ENCODE measurements at regions not wholly inside any gene's neighbourhood (a gene's known extent, or its start where the extent isn't known, plus 50 kb on each side); places are given as distances from the start of the nearest gene placed in this dataset.

- H3K4me3 ChIP-seq = no peak overlapping the region
- in situ Hi-C loops (cut with MboI; ENCODE audit: low pct_unique_long_range_greater_than_20kb in 2 of 9, low sequenced_read_pairs in 9 of 9, unreplicated experiment in 9 of 9) = loop anchor here in 1 of 9 experiments (25.0 kb wide), 1 partner anchor 97 kb away; no protein-coding TSS in a partner anchor
- peak in 1 of 8 experiments; percentile 16 for ATAC-seq (replicated peaks in 6 of 8)
- H3K27ac ChIP-seq = no peak overlapping the region
- H3K4me1 ChIP-seq (replicated peaks in 1 of 2) = peaks cover 11 to 25% of the 10 kb centered on the region in 2 donors
- 5 to 100% (median 80%) methylated on average over 2 to 3 of the region's 3 CpGs for WGBS, 10 experiments
These were observed 347.6 kb downstream of the CHRM3 start for GRCh38 chr1:239733995-239734394.

GRCh38 chr1:239735111-239735510, 348.7 kb downstream of the CHRM3 start:
- in situ Hi-C loops (cut with MboI; ENCODE audit: low pct_unique_long_range_greater_than_20kb in 2 of 9, low sequenced_read_pairs in 9 of 9, unreplicated experiment in 9 of 9) = loop anchor here in 1 of 9 experiments (25.0 kb wide), 1 partner anchor 98 kb away; no protein-coding TSS in a partner anchor
- Histone ChIP-seq H3K4me1 (replicated peaks in 1 of 2) (peaks cover 13 to 25% of the 10 kb centered on the region in 2 donors), H3K4me3 (no peak overlapping the region), H3K27ac (no peak overlapping the region)
- 0 to 79% (median 41%) methylated on average over 1 to 2 of the region's 2 CpGs for WGBS, 10 experiments
- ATAC-seq (replicated peaks in 6 of 8) = peak in 2 of 8 experiments; percentile 55 to 57

- 0 to 100% (median 70%) methylated on average over 1 to 2 of the region's 2 CpGs; no CpG with 5 or more reads in 2 of the 10 experiments for WGBS, 10 experiments
These were observed 350.1 kb downstream of the CHRM3 start for GRCh38 chr1:239736479-239736878.

GRCh38 chr1:239739375-239739774, 352.3 kb upstream of the FMN2 start:
- 0 to 100% (median 82%) methylated on average over 1 to 2 of the region's 2 CpGs; no CpG with 5 or more reads in 2 of the 10 experiments for WGBS, 10 experiments
- Histone ChIP-seq H3K4me3 (no peak overlapping the region), H3K27ac (no peak overlapping the region), H3K4me1 (replicated peaks in 1 of 2) (peaks cover 13 to 20% of the 10 kb centered on the region in 2 donors)
- in situ Hi-C loops (cut with MboI; ENCODE audit: low pct_unique_long_range_greater_than_20kb in 2 of 9, low sequenced_read_pairs in 9 of 9, unreplicated experiment in 9 of 9) = loop anchor here in 1 of 9 experiments (25.0 kb wide), 1 partner anchor 102 kb away; no protein-coding TSS in a partner anchor
- peak in 3 of 8 experiments; percentile 36 to 61 (median 59) for ATAC-seq (replicated peaks in 6 of 8)

More at GRCh38 chr1:239736479-239736878, 350.1 kb downstream of the CHRM3 start:
- Histone ChIP-seq H3K4me3 (no peak overlapping the region), H3K4me1 (replicated peaks in 1 of 2) (peaks cover 13 to 20% of the 10 kb centered on the region in 2 donors), H3K27ac (no peak overlapping the region)
- in situ Hi-C loops (cut with MboI; ENCODE audit: low pct_unique_long_range_greater_than_20kb in 2 of 9, low sequenced_read_pairs in 9 of 9, unreplicated experiment in 9 of 9) = loop anchor here in 1 of 9 experiments (25.0 kb wide), 1 partner anchor 99 kb away; no protein-coding TSS in a partner anchor
- ATAC-seq (replicated peaks in 6 of 8) = no peak

- ATAC-seq (replicated peaks in 6 of 8) = no peak
- WGBS, 10 experiments = 0 to 100% (median 90%) methylated on average over 1 to 2 of the region's 2 CpGs
- in situ Hi-C loops (cut with MboI; ENCODE audit: low pct_unique_long_range_greater_than_20kb in 2 of 9, low sequenced_read_pairs in 9 of 9, unreplicated experiment in 9 of 9) = loop anchor here in 1 of 9 experiments (25.0 kb wide), 1 partner anchor 103 kb away; no protein-coding TSS in a partner anchor
- peaks cover 13 to 17% of the 10 kb centered on the region in 2 donors for H3K4me1 ChIP-seq (replicated peaks in 1 of 2)
- no peak overlapping the region for H3K4me3 ChIP-seq
- H3K27ac ChIP-seq = no peak overlapping the region
These were observed 351.8 kb upstream of the FMN2 start for GRCh38 chr1:239739919-239740318.

GRCh38 chr1:239742416-239743109, 349.1 kb upstream of the FMN2 start:
- peaks cover 0 to 2% of the 10 kb centered on the region in 2 donors for H3K4me1 ChIP-seq (replicated peaks in 1 of 2)
- H3K27ac ChIP-seq = no peak overlapping the region
- no peak overlapping the region for H3K4me3 ChIP-seq
- no peak for ATAC-seq (replicated peaks in 6 of 8)
- in situ Hi-C loops (cut with MboI; ENCODE audit: low pct_unique_long_range_greater_than_20kb in 2 of 9, low sequenced_read_pairs in 9 of 9, unreplicated experiment in 9 of 9) = loop anchor here in 1 of 9 experiments (25.0 kb wide), 1 partner anchor 105 kb away; no protein-coding TSS in a partner anchor
- 0 to 100% (median 86%) methylated on average over 1 to 6 of the region's 6 CpGs; no CpG with 5 or more reads in 1 of the 10 experiments for WGBS, 10 experiments

GRCh38 chr1:239744851-239745250, 346.8 kb upstream of the FMN2 start:
- ATAC-seq (replicated peaks in 6 of 8) = no peak
- in situ Hi-C loops (cut with MboI; ENCODE audit: low pct_unique_long_range_greater_than_20kb in 2 of 9, low sequenced_read_pairs in 9 of 9, unreplicated experiment in 9 of 9) = loop anchor here in 1 of 9 experiments (25.0 kb wide), 1 partner anchor 108 kb away; no protein-coding TSS in a partner anchor
- no peak overlapping the region for H3K4me3 ChIP-seq
- peaks cover 0 to 12% of the 10 kb centered on the region in 2 donors for H3K4me1 ChIP-seq (replicated peaks in 1 of 2)
- no peak overlapping the region for H3K27ac ChIP-seq
- 5 to 86% (median 67%) methylated on average over 1 to 3 of the region's 3 CpGs for WGBS, 10 experiments

- WGBS, 10 experiments = 0 to 100% (median 60%) methylated on average over 1 to 2 of the region's 2 CpGs; no CpG with 5 or more reads in 1 of the 10 experiments
- Histone ChIP-seq H3K27ac (no peak overlapping the region), H3K4me1 (replicated peaks in 1 of 2) (no peaks in the 10 kb centered on the region), H3K4me3 (no peak overlapping the region)
- no peak for ATAC-seq (replicated peaks in 6 of 8)
- in situ Hi-C loops (cut with MboI; ENCODE audit: low pct_unique_long_range_greater_than_20kb in 2 of 9, low sequenced_read_pairs in 9 of 9, unreplicated experiment in 9 of 9) = no loop called here
These were observed 336.4 kb upstream of the FMN2 start for GRCh38 chr1:239755107-239755912.

GRCh38 chr1:239757716-239758115, 334.0 kb upstream of the FMN2 start:
- in situ Hi-C loops (cut with MboI; ENCODE audit: low pct_unique_long_range_greater_than_20kb in 2 of 9, low sequenced_read_pairs in 9 of 9, unreplicated experiment in 9 of 9) = no loop called here
- Histone ChIP-seq H3K4me1 (replicated peaks in 1 of 2) (no peaks in the 10 kb centered on the region), H3K4me3 (no peak overlapping the region), H3K27ac (no peak overlapping the region)
- 20 to 100% (median 91%) methylated on average over 1 to 2 of the region's 2 CpGs; no CpG with 5 or more reads in 4 of the 10 experiments for WGBS, 10 experiments
- no peak for ATAC-seq (replicated peaks in 6 of 8)

- 10 to 100% (median 94%) methylated on average over 1 to 3 of the region's 3 CpGs; no CpG with 5 or more reads in 2 of the 10 experiments for WGBS, 10 experiments
- H3K4me1 ChIP-seq (replicated peaks in 1 of 2) = no peaks in the 10 kb centered on the region
- H3K4me3 ChIP-seq = no peak overlapping the region
- in situ Hi-C loops (cut with MboI; ENCODE audit: low pct_unique_long_range_greater_than_20kb in 2 of 9, low sequenced_read_pairs in 9 of 9, unreplicated experiment in 9 of 9) = no loop called here
- ATAC-seq (replicated peaks in 6 of 8) = no peak
- H3K27ac ChIP-seq = no peak overlapping the region
These were observed 332.9 kb upstream of the FMN2 start for GRCh38 chr1:239758756-239759155.

- H3K4me3 ChIP-seq = no peak overlapping the region
- in situ Hi-C loops (cut with MboI; ENCODE audit: low pct_unique_long_range_greater_than_20kb in 2 of 9, low sequenced_read_pairs in 9 of 9, unreplicated experiment in 9 of 9) = no loop called here
- ATAC-seq (replicated peaks in 6 of 8) = peak in 1 of 8 experiments; percentile 39
- H3K4me1 ChIP-seq (replicated peaks in 1 of 2) = peaks cover 0 to 4% of the 10 kb centered on the region in 2 donors
- WGBS, 10 experiments = 17 to 100% (median 90%) methylated on average over 1 to 8 of the region's 8 CpGs
- H3K27ac ChIP-seq = no peak overlapping the region
These were observed 330.2 kb upstream of the FMN2 start for GRCh38 chr1:239761509-239761908.

- no peak for ATAC-seq (replicated peaks in 6 of 8)
- Histone ChIP-seq H3K4me1 (replicated peaks in 1 of 2) (peaks cover 0 to 4% of the 10 kb centered on the region in 2 donors), H3K4me3 (no peak overlapping the region), H3K27ac (no peak overlapping the region)
- 0 to 100% (median 63%) methylated on average over 1 of the region's 1 CpG; no CpG with 5 or more reads in 3 of the 10 experiments for WGBS, 10 experiments
- in situ Hi-C loops (cut with MboI; ENCODE audit: low pct_unique_long_range_greater_than_20kb in 2 of 9, low sequenced_read_pairs in 9 of 9, unreplicated experiment in 9 of 9) = no loop called here
These were observed 327.8 kb upstream of the FMN2 start for GRCh38 chr1:239763850-239764249.

GRCh38 chr1:239764546-239764945, 327.1 kb upstream of the FMN2 start:
- 0 to 71% (median 60%) methylated on average over 1 to 2 of the region's 2 CpGs; no CpG with 5 or more reads in 3 of the 10 experiments for WGBS, 10 experiments
- in situ Hi-C loops (cut with MboI; ENCODE audit: low pct_unique_long_range_greater_than_20kb in 2 of 9, low sequenced_read_pairs in 9 of 9, unreplicated experiment in 9 of 9) = no loop called here
- peaks cover 0 to 4% of the 10 kb centered on the region in 2 donors for H3K4me1 ChIP-seq (replicated peaks in 1 of 2)
- H3K4me3 ChIP-seq = no peak overlapping the region
- H3K27ac ChIP-seq = no peak overlapping the region
- ATAC-seq (replicated peaks in 6 of 8) = no peak

Data from motor neuron (in vitro differentiated cells).